ENCODE measurements at regions not wholly inside any gene's neighbourhood (a gene's known extent, or its start where the extent isn't known, plus 50 kb on each side); places are given as distances from the start of the nearest gene placed in this dataset.

DNA sequence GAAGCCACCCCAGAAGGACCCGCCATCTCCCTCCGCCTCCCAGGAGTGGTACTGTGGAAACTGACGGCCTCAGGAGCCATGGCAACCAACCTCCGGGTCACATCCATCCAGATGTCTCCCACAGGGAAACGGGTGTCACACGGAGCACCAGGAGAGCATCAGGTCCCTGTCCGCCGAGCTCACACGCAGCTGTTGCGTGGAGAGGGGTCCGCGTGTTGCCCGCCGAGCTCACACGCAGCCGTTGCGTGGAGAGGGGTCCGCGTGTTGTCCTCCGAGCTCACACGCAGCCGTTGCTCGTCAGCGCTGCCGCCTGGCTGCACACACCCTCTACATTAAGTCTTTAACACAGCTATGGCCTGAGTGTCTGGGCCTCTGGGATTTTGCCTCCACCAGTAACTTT lies 311.1 kb upstream of the SHH start:
- Histone ChIP-seq H3K4me3 (no peak overlapping the region), H3K4me1 (no peaks in the 10 kb centered on the region), H3K9me3 (no peaks in the 10 kb centered on the region), H3K27ac (no peak overlapping the region), H3K27me3 (no peaks in the 10 kb centered on the region), H3K36me3 (no peaks in the 10 kb centered on the region)
- WGBS, 2 donors, result 90 to 93% methylated on average over 24 to 25 of the region's 25 CpGs
- TF ChIP-seq POLR2AphosphoS5 (IDR thresholded peaks at IDR 0.05) (no peak), POLR2A (IDR thresholded peaks at IDR 0.05) (no peak), EP300 (IDR thresholded peaks at IDR 0.05) (no peak)
- TF ChIP-seq, protein P1, sequence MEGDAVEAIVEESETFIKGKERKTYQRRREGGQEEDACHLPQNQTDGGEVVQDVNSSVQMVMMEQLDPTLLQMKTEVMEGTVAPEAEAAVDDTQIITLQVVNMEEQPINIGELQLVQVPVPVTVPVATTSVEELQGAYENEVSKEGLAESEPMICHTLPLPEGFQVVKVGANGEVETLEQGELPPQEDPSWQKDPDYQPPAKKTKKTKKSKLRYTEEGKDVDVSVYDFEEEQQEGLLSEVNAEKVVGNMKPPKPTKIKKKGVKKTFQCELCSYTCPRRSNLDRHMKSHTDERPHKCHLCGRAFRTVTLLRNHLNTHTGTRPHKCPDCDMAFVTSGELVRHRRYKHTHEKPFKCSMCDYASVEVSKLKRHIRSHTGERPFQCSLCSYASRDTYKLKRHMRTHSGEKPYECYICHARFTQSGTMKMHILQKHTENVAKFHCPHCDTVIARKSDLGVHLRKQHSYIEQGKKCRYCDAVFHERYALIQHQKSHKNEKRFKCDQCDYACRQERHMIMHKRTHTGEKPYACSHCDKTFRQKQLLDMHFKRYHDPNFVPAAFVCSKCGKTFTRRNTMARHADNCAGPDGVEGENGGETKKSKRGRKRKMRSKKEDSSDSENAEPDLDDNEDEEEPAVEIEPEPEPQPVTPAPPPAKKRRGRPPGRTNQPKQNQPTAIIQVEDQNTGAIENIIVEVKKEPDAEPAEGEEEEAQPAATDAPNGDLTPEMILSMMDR (IDR thresholded peaks at IDR 0.05), result no peak
- ATAC-seq (ENCODE audit: low FRiP score in 2 of 2), result no peak
- DNase-seq, result no peak

DNA sequence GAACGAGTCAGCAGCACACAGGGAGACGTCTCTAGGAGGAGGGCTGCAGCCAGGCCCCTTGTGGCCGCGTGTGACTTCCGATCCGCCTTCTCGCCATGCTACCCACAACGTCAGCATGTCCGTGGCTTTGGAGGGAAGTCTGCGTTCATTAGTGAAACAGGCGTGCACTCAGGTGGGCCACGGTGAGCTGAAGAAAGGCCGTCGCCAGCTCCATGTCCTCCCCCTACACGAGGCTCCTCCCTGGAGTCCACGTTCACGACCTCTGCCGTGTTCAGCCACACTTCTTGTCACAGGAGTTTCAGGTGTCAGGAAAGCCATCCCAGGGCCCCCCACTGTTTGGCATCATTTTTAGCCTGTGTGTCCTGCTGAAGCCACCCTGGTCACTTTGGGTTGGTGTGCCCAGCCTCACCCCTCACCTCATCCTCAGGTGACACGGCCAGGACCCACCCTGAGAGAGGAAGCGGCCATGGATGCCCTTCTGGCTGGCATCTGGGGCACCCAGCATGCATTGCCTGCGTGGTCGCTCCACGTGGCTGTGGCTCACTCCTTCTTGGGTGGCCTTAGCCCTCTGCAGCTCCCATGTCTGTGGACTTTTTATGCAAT lies 310.6 kb upstream of the SHH start:
- WGBS, 2 donors, result 84 to 86% methylated on average over 23 of the region's 23 CpGs
- no peak overlapping the region for H3K27ac ChIP-seq
- no peaks in the 10 kb centered on the region for H3K27me3 ChIP-seq
- H3K4me3 ChIP-seq, result no peak overlapping the region
- ATAC-seq (ENCODE audit: low FRiP score in 2 of 2), result no peak
- H3K36me3 ChIP-seq, result no peaks in the 10 kb centered on the region
- no peak for TF ChIP-seq POLR2AphosphoS5 (IDR thresholded peaks at IDR 0.05)
- no peak for TF ChIP-seq POLR2A (IDR thresholded peaks at IDR 0.05)
- TF ChIP-seq EP300 (IDR thresholded peaks at IDR 0.05), result no peak
- TF ChIP-seq, protein P1 (IDR thresholded peaks at IDR 0.05), result no peak
- no peak for DNase-seq
- no peaks in the 10 kb centered on the region for H3K4me1 ChIP-seq
- H3K9me3 ChIP-seq, result no peaks in the 10 kb centered on the region

DNA sequence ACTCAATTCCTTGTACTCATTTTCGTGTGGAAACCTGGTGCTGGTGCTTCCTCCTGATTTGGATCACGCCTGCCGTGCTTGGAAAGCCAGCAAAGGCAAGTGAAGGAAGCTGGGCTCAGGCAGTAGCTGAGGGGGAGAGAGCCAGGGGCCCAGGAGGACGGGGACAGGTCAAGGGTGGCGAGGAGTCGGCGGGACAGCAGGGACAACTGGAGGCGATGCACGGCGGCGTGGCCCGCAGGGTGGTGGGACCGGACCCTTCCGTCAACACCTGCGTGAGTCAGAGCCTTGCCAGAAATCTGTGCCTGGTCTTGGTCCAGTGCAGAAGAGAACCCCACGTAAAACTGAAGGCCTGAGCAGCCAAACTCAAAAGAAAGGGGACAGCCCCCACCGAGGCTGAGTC lies 309.7 kb upstream of the SHH start:
- Histone ChIP-seq H3K27ac (no peak overlapping the region), H3K36me3 (no peaks in the 10 kb centered on the region), H3K27me3 (no peaks in the 10 kb centered on the region), H3K9me3 (no peaks in the 10 kb centered on the region), H3K4me3 (no peak overlapping the region), H3K4me1 (no peaks in the 10 kb centered on the region)
- no peak for ATAC-seq (ENCODE audit: low FRiP score in 2 of 2)
- TF ChIP-seq POLR2A (IDR thresholded peaks at IDR 0.05) (no peak), POLR2AphosphoS5 (IDR thresholded peaks at IDR 0.05) (no peak), EP300 (IDR thresholded peaks at IDR 0.05) (no peak)
- TF ChIP-seq, protein P1 (IDR thresholded peaks at IDR 0.05), result no peak
- WGBS, 2 donors, result 83 to 91% methylated on average over 16 to 17 of the region's 17 CpGs
- peak in 1 of 2 donors; percentile 62 for DNase-seq

GRCh38 chr7:156121434-156121833 lies 309.2 kb upstream of the SHH start:
- Histone ChIP-seq H3K36me3 (no peaks in the 10 kb centered on the region), H3K4me1 (no peaks in the 10 kb centered on the region), H3K9me3 (no peaks in the 10 kb centered on the region), H3K4me3 (no peak overlapping the region), H3K27ac (no peak overlapping the region), H3K27me3 (no peaks in the 10 kb centered on the region)
- ATAC-seq (ENCODE audit: low FRiP score in 2 of 2), result no peak
- WGBS, 2 donors, result 90 to 91% methylated on average over 4 to 10 of the region's 10 CpGs
- DNase-seq, result peak in 1 of 2 donors; percentile 55
- TF ChIP-seq, protein P1 (IDR thresholded peaks at IDR 0.05), result no peak
- TF ChIP-seq POLR2AphosphoS5 (IDR thresholded peaks at IDR 0.05) (no peak), POLR2A (IDR thresholded peaks at IDR 0.05) (no peak), EP300 (IDR thresholded peaks at IDR 0.05) (no peak)

DNA sequence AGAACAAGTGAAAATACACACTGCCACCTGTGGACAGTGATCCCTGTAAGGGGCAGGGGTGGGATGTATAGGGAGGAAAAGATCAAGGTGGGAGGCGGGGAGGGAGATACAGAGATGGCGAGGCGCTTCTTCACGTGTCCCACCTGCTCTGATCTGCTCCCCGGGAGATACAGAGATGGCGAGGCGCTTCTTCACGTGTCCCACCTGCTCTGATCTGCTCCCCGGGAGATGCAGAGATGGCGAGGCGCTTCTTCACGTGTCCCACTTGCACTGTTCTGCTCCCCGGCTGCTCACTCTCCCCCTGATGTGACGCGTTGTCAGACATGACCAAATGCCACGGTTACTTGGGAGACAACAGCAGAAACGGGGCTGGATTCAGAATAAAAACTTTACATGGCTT lies 308.3 kb upstream of the SHH start:
- no peaks in the 10 kb centered on the region for H3K27me3 ChIP-seq
- no peak overlapping the region for H3K4me3 ChIP-seq
- WGBS, 2 donors, result 79 to 82% methylated on average over 17 of the region's 17 CpGs
- no peak overlapping the region for H3K27ac ChIP-seq
- H3K4me1 ChIP-seq, result no peaks in the 10 kb centered on the region
- no peak for ATAC-seq (ENCODE audit: low FRiP score in 2 of 2)
- no peak for DNase-seq
- TF ChIP-seq, protein P1 (IDR thresholded peaks at IDR 0.05), result no peak
- no peak for TF ChIP-seq POLR2AphosphoS5 (IDR thresholded peaks at IDR 0.05)
- no peaks in the 10 kb centered on the region for H3K36me3 ChIP-seq
- H3K9me3 ChIP-seq, result no peaks in the 10 kb centered on the region

Measured in upper lobe of left lung (tissue), 6 donors.